Right lobe of liver (tissue), 4 donors: ENCODE measurements at regions not wholly inside any gene's neighbourhood (a gene's known extent, or its start where the extent isn't known, plus 50 kb on each side); places are given as distances from the start of the nearest gene placed in this dataset.

Source experiments
- POLR2A ChIP-seq: fragments of 450-650 bp; IDR thresholded peaks from one replicate; pipeline ENCODE4 v1.6.1; 2017; ENCODE audit warnings: antibody characterized with exemption, mild to moderate bottlenecking
- TF ChIP-seq, protein P1 (sequence below), 4 donors: fragments of 200-600 bp in 3 of 4; fragments of 450-650 bp in 1 of 4; IDR thresholded peaks; one replicate each; pipeline versions ENCODE4 v1.5.1 to v1.8.0; 2016 to 2022; ENCODE audit warnings: antibody characterized with exemption in 4 of 4, mild to moderate bottlenecking in 2 of 4
- donor health status: DM: no; HTN: no; CAD: no.
- donor health status: DM: no; HTN: no; CAD: no.
- donor health status: DM: no; HTN: yes; CAD: no.

DNA sequence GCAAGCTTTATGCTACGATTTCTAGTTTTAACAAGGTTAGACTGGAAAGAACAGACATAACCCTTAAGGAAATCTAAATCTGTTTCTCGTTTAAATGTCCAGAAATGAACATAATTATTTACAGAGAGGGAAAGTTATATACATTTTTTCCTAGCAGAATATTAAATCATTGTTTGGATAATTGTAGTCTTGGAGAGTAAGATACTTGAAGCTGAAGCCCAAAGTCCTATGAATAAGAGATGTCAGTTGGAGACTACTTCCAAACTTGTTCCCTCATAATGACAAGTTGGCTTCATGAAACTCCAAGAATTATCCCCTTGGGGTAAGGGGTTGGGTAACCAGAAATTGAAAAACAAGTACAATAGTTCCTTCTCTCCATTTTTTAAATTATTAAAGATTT lies 911.1 kb upstream of the MAN1A1 start:
- TF ChIP-seq, protein P1, sequence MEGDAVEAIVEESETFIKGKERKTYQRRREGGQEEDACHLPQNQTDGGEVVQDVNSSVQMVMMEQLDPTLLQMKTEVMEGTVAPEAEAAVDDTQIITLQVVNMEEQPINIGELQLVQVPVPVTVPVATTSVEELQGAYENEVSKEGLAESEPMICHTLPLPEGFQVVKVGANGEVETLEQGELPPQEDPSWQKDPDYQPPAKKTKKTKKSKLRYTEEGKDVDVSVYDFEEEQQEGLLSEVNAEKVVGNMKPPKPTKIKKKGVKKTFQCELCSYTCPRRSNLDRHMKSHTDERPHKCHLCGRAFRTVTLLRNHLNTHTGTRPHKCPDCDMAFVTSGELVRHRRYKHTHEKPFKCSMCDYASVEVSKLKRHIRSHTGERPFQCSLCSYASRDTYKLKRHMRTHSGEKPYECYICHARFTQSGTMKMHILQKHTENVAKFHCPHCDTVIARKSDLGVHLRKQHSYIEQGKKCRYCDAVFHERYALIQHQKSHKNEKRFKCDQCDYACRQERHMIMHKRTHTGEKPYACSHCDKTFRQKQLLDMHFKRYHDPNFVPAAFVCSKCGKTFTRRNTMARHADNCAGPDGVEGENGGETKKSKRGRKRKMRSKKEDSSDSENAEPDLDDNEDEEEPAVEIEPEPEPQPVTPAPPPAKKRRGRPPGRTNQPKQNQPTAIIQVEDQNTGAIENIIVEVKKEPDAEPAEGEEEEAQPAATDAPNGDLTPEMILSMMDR (IDR thresholded peaks at IDR 0.05), result no peak
- TF ChIP-seq POLR2A, result no peak
